Urinary bladder (tissue), 3 donors: ENCODE measurements at regions not wholly inside any gene's neighbourhood (a gene's known extent, or its start where the extent isn't known, plus 50 kb on each side); places are given as distances from the start of the nearest gene placed in this dataset.

Experiments
- DNase-seq: peaks from one replicate; pipeline ENCODE4 v3.0.0-alpha.2; 2015; ENCODE audit errors: extremely low spot score
- H3K27ac ChIP-seq: one replicate; pipeline ENCODE4 v1.5.1; 2013; ENCODE audit warnings: low read depth, mild to moderate bottlenecking, moderate library complexity
- H3K36me3 ChIP-seq: one replicate; pipeline ENCODE4 v1.6.1; 2013; ENCODE audit warnings: mild to moderate bottlenecking, moderate library complexity; ENCODE audit not compliant: insufficient read depth
- H3K4me1 ChIP-seq: one replicate; pipeline ENCODE4 v1.6.1; 2013; ENCODE audit warnings: mild to moderate bottlenecking, moderate library complexity; ENCODE audit not compliant: insufficient read depth
- H3K4me3 ChIP-seq: one replicate; pipeline ENCODE4 v1.5.1; 2013; ENCODE audit warnings: low read depth, low read length
- WGBS: extraction: QIAGEN DNeasy Blood & Tissue Kit; methylation state at CpG from one replicate; pipeline ENCODE4 v1.1.7; 2013; 5-methylcytosine and 5-hydroxymethylcytosine counted together
- donor health status: healthy with polysubstance abuse.
- donor health status: healthy.

DNA sequence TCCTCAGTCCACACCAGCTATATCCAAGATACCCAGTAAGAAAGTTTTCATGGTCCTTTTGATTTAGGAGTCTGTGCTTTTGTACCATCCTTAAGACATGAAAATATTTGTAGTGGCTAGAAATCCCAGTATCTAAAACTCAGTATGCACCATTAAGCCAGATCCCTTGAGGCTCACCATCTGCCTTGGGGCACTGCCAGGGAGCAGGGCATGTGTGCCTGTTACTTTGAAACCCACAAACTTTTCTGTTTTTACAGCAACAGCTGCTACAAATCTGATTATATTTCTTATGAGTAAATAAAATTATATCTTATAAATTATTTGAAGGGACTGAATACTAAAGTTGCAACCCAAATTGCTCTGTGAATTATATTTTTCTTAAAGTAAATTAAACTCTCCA, 290.5 kb upstream of the MANEA start:
- DNase-seq, result no peak
- Histone ChIP-seq H3K36me3 (no peaks in the 10 kb centered on the region), H3K4me1 (no peaks in the 10 kb centered on the region), H3K27ac (no peak overlapping the region), H3K4me3 (no peak overlapping the region)

DNA sequence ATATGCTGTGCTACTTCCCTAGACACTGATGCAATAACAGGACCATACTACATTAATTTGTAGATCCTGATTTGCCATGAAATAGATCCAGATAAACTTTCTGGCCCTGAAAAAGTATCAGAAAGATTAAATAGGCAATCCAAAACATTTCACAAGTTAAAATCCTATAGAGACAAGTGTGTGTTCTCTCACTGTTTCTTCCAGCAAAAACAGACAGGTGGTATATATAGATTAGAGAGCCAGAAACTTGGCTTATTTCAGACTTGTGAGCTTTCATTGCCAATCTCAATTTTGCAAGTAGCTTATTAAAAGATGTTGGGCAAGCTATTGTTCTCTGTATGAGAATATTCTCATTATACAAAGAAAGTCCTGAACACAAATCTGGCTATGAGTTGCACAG, 289.1 kb upstream of the MANEA start:
- DNase-seq, result no peak
- Histone ChIP-seq H3K27ac (no peak overlapping the region), H3K36me3 (no peaks in the 10 kb centered on the region), H3K4me1 (no peaks in the 10 kb centered on the region), H3K4me3 (no peak overlapping the region)

DNA sequence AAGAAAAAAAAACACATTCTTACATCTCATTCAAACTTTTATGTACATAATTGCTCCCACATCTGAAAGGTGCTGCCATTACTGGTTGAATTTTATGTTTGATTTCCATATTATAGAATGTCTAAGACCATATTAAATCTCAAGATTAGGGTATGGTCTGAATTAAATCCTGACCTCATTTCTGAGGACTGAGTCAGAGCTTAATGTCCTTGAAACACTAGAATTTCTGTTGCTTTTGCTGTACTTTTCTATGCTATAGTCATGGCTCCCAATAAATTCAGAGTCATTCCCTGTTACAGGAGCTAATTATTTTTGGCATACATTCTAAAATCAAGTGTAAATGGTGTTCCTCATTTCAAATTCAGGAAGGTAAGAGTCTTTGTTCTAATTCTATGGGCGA, 285.3 kb upstream of the MANEA start:
- Histone ChIP-seq H3K36me3 (no peaks in the 10 kb centered on the region), H3K27ac (no peak overlapping the region), H3K4me1 (no peaks in the 10 kb centered on the region), H3K4me3 (no peak overlapping the region)
- DNase-seq, result no peak
- WGBS, result 74% methylated on average over 1 of the region's 1 CpG

DNA sequence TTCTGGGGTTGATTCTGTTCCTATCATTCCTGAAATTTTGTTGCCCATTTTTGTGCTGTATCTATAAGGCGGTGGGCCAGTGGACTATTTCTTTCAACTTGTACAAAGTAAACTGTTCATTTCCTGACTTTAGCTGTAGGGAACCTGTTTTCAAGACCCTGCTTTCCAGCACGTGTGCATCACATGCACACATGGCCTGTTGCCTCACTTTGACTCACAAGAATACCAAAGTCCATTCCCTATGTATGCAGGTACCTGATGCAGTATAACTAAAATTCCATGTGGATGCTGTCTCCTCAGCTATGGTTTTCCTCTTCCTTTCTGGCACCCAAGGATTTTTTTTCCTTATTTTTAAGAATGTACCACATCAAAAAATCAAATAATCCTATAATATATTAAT, 284.1 kb upstream of the MANEA start:
- Histone ChIP-seq H3K4me1 (no peaks in the 10 kb centered on the region), H3K36me3 (no peaks in the 10 kb centered on the region), H3K4me3 (no peak overlapping the region), H3K27ac (no peak overlapping the region)
- no peak for DNase-seq
- WGBS, result 69% methylated on average over 2 of the region's 2 CpGs

DNA sequence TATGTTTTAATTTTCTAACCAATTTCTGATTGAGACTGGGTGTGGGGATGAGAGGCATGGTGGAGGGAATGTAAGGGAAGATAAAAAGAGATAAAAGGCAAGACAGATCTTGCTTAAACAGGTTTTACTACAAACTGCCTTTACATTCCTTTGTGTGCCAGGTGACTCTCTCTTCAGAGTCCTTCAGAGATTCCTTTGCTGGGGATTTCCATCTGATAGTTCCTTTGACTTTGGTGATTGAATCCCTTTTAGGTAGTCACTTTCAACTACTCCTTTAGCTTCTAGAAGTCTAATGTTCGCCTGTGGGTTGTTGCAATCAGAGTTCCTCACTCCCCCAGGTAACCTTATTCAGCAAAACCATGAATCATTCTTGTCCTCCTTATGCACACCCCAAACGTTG, 283.3 kb upstream of the MANEA start:
- no peaks in the 10 kb centered on the region for H3K36me3 ChIP-seq
- no peaks in the 10 kb centered on the region for H3K4me1 ChIP-seq
- no peak overlapping the region for H3K4me3 ChIP-seq
- 54% methylated on average over 2 of the region's 2 CpGs for WGBS
- no peak for DNase-seq
- H3K27ac ChIP-seq, result no peak overlapping the region

DNA sequence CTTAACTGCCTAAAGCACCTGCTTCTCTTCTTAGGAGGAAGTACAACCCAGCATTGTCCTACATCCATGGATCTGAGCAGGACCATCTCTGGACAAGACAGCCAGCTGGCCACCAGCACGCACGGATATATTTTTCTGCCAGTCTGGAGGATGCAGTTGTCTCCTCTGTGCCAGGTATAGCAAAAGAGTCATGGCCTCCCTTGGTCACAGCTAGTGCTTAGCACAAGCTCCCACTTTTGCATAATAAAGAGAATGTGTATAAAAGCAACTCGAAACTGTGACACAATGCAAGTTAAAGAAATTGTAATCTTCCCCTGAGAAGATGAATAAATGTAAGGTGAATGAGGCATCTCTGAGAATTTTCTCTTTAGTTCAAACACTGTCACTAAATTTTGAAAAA, 267.8 kb upstream of the MANEA start:
- no peaks in the 10 kb centered on the region for H3K4me1 ChIP-seq
- 78% methylated on average over 3 of the region's 3 CpGs for WGBS
- no peak overlapping the region for H3K4me3 ChIP-seq
- no peaks in the 10 kb centered on the region for H3K36me3 ChIP-seq
- H3K27ac ChIP-seq, result no peak overlapping the region
- no peak for DNase-seq

DNA sequence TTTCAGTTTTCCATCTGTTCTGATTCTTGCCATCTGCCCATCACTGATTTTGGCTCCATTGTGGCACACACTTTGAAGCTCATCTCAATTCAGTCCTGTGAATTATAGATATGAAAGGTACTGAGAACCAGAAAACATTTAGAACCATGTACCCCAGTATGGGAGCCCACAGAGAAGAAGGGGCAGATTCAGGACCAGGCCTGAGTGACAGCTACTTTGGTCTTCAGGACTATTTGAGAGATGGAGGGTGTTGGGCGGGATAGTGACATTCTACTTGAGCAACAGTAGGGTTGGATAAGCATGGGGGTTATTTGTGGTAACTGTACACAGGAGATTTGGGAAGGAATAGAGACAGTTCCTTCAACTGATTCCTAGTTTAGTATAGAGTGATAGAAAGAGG, 259.2 kb upstream of the MANEA start:
- H3K4me3 ChIP-seq, result no peak overlapping the region
- WGBS, result 86% methylated on average over 1 of the region's 1 CpG
- DNase-seq, result no peak
- H3K4me1 ChIP-seq, result no peaks in the 10 kb centered on the region
- H3K36me3 ChIP-seq, result no peaks in the 10 kb centered on the region
- no peak overlapping the region for H3K27ac ChIP-seq

DNA sequence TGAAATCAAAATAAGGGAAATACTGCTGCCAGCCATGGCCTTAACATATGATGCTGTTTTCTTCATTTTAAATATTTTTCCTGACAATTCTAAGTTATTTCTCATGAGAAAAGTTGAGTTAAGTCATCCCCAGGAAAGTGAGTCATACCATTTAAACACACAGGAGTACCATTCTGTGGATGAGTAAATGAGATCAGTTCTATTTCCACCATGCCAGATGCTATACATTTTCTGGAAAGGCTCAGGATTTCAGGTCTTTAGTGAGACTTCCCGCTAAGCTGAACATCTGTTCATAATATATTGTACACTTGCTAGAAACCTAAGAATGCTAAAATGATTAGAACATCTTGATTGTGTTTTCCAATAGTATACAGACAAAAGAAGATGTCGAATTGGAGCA, 256.2 kb upstream of the MANEA start:
- Histone ChIP-seq H3K27ac (no peak overlapping the region), H3K4me1 (no peaks in the 10 kb centered on the region), H3K36me3 (no peaks in the 10 kb centered on the region), H3K4me3 (no peak overlapping the region)
- 53% methylated on average over 2 of the region's 2 CpGs for WGBS
- DNase-seq, result no peak

DNA sequence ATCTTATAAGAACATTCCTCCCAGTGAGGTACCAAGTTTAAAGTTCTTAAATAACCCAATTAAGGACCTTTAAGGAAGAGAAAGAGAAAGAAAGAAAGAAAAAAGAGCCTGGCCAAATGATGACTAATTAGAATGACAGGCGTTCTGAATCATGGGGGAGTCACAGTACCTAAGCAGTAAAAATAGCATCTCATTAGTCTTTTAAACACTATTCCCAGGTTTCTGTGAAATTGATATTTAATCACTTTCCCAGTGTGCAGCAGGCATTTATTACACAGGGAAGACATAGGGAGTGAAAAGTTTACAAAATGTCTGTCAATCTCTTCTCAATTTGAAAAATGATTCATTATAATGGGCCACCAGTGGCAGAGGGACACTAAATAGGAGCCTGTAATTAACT, 251.4 kb upstream of the MANEA start:
- H3K27ac ChIP-seq, result no peak overlapping the region
- H3K4me3 ChIP-seq, result no peak overlapping the region
- H3K36me3 ChIP-seq, result no peaks in the 10 kb centered on the region
- 52% methylated on average over 1 of the region's 1 CpG for WGBS
- no peak for DNase-seq
- H3K4me1 ChIP-seq, result no peaks in the 10 kb centered on the region

DNA sequence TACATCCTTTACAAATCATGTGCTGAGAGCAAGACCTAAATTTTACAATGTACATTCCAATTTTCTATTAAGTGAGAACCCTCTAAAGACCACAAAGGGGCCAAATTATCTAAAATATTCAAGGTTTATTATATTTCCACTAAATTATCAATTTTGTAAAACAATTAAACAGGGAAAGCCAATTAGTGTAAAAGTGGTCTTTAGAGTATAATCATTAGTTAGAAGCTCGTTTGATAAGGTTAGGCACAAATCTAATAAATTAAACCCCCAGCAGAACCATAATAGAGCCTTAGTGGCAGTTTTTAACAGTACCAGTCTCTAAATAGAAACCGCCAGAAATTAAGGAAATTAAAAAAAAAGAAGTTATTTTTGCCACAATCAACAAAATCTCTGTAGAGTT, 249.1 kb upstream of the MANEA start:
- no peaks in the 10 kb centered on the region for H3K36me3 ChIP-seq
- WGBS, result 55% methylated on average over 2 of the region's 2 CpGs
- no peak overlapping the region for H3K4me3 ChIP-seq
- no peak for DNase-seq
- no peak overlapping the region for H3K27ac ChIP-seq
- H3K4me1 ChIP-seq, result no peaks in the 10 kb centered on the region

DNA sequence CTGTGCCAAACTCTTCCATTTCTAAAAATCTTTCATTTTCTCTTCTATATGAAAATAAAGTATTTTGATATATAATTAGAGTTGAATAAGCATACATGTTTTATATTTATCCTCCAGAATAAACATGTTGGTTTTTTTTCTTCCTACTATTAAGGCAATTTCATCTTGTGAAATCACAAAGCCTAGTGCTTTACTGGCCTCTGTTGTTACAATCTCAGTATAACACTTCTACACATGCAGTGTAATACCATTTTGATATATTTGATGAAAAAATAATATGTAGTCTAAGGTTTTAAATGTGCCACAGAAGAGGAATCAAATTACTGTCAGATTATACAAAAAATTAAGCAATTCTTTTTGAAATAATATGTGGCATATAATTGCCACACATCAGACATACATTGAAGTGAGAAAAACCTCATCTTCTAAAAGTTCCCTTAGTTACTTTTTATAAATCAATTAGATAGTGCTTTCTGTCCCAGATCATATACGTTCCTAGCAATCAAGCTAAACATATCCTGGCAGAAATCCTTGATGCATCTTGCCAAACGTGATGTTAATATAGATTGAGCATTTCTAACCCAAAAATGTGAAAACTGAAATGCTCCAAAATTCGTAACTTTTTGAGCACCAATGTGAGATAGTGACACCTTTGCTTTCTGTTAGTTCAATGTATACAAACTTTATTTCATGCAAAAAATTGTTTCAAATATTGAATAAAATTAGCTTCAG, 225.1 kb upstream of the MANEA start:
- H3K27ac ChIP-seq, result no peak overlapping the region
- WGBS, result 58% methylated on average over 3 of the region's 3 CpGs
- H3K4me1 ChIP-seq, result no peaks in the 10 kb centered on the region
- H3K36me3 ChIP-seq, result no peaks in the 10 kb centered on the region
- no peak for DNase-seq
- no peak overlapping the region for H3K4me3 ChIP-seq

DNA sequence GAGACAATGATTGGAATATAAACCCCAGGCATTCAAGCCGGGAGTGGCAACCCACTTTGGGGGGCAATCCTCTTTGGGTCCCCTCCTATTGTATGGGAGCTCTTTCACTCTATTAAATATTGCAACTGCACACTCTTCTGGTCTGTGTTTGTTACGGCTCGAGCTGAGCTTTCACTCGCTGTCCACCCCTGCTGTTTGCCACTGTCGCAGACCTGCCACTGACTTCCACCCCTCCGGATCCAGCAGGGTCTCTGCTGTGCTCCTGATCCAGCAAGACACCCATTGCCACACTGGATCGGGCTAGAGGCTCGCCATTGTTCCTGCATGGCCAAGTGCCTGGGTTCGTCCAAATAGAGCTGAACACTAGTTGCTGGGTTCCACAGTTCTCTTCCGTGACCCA, 222.8 kb upstream of the MANEA start:
- DNase-seq, result no peak
- Histone ChIP-seq H3K4me1 (no peaks in the 10 kb centered on the region), H3K27ac (no peak overlapping the region), H3K36me3 (no peaks in the 10 kb centered on the region), H3K4me3 (no peak overlapping the region)
- 91% methylated on average over 10 of the region's 10 CpGs for WGBS

DNA sequence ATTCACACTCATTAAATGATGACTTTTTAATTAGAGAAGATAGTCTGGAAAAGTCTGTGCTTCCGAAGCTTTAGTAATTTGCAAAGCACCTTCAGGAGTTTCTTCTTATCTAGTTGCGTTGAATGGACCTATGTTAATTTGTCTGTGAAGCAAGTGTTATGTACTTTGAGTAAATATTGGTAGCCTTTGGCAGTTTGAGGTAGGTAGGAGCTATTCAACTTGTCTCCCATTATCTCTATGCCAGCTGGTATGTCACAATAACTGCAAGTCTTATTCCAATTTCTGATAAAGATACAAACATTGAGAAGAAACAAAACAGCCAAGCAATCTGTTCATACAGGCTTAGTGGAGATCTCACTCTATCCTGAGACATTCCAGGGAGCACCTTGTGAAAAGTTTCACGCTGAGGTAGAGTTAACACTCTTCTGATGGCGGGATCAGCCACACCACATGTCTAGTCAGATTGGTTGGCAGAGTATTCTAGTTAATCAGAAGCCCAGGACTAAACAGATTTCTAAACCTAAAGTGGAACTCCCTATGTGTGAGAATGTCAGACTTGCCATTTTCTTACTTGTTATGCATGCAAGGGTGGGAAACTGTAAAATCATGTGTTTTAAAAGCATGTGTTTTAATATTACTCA, 219.8 kb upstream of the MANEA start:
- WGBS, result 74% methylated on average over 4 of the region's 4 CpGs
- H3K4me3 ChIP-seq, result no peak overlapping the region
- DNase-seq, result no peak
- no peak overlapping the region for H3K27ac ChIP-seq
- H3K36me3 ChIP-seq, result no peaks in the 10 kb centered on the region
- H3K4me1 ChIP-seq, result no peaks in the 10 kb centered on the region

DNA sequence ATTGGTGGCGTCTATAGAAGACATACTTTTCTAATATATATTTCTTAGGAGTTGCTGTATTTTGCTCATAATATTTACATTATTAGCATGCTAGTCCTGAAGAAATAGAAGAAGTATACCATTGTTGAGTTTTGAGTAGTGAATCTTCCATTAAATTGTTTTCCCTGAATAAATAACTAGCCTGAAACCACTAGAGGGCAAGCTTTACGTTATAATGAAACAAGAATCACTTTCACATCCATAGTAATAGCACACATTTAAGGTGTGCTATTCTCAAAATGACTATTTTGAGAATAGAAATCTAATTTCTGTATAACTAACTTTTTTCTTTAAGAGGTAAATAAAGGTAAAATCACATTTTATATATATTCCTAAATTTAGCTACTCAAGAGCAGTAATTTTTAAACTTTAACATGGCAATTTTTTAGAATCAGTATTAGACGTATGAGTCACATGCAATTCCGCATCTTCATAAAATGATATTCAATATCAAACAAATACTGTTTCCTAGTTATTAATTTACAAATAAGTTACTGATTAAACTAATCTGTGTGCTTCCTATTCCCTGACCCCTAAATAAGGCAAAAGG, 213.2 kb upstream of the MANEA start:
- Histone ChIP-seq H3K4me1 (no peaks in the 10 kb centered on the region), H3K27ac (no peak overlapping the region), H3K4me3 (no peak overlapping the region), H3K36me3 (no peaks in the 10 kb centered on the region)
- DNase-seq, result no peak
- 68% methylated on average over 4 of the region's 4 CpGs for WGBS
